Fibroblast of villous mesenchyme (primary cell): ENCODE measurements at regions not wholly inside any gene's neighbourhood (a gene's known extent, or its start where the extent isn't known, plus 50 kb on each side); places are given as distances from the start of the nearest gene placed in this dataset.

Experiments
- DNase-seq: peaks from one replicate; pipeline ENCODE4 v3.0.0-alpha.2; 2010; ENCODE audit warnings: low read depth
- H3K4me3 ChIP-seq: 2 replicates; pipeline ENCODE4 v1.5.1; 2011; ENCODE audit warnings: low read depth, mild to moderate bottlenecking, low read length
- TF ChIP-seq, protein P1 (sequence below): IDR thresholded peaks from 2 replicates; pipeline ENCODE4 v1.5.1; 2012; ENCODE audit warnings: low read depth, mild to moderate bottlenecking, low read length; ENCODE audit not compliant: insufficient read depth

GRCh38 chr10:84991301-84991700 lies 662.9 kb downstream of the CCSER2 start:
- TF ChIP-seq, protein P1, sequence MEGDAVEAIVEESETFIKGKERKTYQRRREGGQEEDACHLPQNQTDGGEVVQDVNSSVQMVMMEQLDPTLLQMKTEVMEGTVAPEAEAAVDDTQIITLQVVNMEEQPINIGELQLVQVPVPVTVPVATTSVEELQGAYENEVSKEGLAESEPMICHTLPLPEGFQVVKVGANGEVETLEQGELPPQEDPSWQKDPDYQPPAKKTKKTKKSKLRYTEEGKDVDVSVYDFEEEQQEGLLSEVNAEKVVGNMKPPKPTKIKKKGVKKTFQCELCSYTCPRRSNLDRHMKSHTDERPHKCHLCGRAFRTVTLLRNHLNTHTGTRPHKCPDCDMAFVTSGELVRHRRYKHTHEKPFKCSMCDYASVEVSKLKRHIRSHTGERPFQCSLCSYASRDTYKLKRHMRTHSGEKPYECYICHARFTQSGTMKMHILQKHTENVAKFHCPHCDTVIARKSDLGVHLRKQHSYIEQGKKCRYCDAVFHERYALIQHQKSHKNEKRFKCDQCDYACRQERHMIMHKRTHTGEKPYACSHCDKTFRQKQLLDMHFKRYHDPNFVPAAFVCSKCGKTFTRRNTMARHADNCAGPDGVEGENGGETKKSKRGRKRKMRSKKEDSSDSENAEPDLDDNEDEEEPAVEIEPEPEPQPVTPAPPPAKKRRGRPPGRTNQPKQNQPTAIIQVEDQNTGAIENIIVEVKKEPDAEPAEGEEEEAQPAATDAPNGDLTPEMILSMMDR: no peak
- no peak overlapping the region for H3K4me3 ChIP-seq
- no peak for DNase-seq

DNA sequence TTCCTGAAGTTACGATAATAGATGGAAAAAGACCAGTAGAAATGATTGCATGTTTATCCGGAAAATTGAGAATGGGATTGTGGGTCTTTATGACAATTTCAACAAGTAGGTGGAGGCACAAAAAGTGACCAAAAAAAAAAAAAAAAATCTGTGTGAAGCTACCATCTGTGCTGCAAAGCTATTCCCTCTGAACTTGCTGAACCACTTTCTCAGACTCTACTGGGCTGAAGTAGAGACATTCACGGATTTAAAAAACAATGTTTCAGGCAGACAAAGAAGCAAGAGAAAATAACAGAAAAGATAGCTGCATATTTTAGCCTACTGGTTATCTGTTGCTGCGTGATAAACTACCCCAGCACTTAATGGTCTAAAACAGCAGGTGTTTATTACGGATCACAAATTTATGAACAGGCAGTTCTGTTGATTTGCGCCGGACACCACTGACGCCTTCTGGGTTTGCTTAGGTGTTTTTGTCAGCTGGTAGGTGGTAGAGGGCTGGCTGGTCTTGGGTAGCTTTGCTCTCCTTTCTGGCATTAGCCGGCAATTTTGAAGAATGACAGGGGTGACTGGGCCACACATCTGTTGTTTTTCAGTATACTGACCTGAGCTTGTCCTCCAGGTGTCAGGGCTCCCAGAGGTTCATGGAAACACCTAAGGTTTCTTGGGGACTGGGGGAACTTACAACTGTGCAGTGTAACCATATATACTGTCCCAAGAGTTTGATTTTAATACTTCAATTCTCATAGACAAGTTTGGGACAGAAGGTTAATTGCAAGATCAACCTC lies 665.1 kb downstream of the CCSER2 start:
- DNase-seq: no peak
- no peak overlapping the region for H3K4me3 ChIP-seq
- TF ChIP-seq, protein P1: no peak

DNA sequence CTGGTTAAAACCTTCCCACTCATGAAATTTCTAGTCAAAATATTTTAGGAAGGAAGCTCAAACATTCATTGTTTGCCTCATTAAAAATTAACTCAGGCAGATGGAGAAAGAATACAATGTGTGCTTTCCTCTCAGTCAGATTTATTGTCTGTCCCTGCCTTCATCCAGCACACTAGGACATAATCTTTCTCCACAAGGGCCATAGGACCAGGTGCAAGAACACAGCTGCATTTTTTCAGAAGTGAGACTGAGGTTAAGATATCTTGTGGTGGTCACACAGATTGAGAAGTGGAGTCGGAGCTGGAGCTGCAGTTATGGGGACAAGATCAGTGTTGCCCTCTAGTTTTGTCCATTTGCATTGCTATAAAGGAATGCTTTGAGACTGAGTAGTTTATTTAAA lies 666.3 kb downstream of the CCSER2 start:
- no peak for DNase-seq
- no peak overlapping the region for H3K4me3 ChIP-seq
- TF ChIP-seq, protein P1: no peak

GRCh38 chr10:84996580-84996979 lies 668.2 kb downstream of the CCSER2 start:
- DNase-seq: no peak
- TF ChIP-seq, protein P1: no peak
- H3K4me3 ChIP-seq: no peak overlapping the region

GRCh38 chr10:84997870-84998269 lies 669.5 kb downstream of the CCSER2 start:
- H3K4me3 ChIP-seq: no peak overlapping the region
- no peak for DNase-seq
- TF ChIP-seq, protein P1: no peak

DNA sequence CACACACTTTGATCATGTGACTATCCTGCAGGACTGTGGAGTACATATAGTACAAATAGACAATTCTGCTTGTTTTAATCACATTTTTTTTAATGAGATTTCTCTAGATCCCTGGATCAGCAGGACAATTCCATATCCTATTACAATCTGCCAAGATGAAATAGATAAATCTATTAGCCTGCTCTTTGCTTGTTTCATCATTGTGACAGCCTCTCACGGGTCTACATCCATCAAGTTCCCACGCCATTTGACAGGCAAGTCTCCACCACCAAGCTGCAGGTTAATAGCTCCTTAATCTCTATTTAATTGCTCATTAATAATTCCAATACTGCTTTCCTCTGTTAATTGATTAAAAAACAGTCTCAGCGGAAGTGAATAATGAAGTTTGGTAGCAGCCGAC lies 671.5 kb downstream of the CCSER2 start:
- DNase-seq: no peak
- TF ChIP-seq, protein P1: no peak
- H3K4me3 ChIP-seq: no peak overlapping the region

DNA sequence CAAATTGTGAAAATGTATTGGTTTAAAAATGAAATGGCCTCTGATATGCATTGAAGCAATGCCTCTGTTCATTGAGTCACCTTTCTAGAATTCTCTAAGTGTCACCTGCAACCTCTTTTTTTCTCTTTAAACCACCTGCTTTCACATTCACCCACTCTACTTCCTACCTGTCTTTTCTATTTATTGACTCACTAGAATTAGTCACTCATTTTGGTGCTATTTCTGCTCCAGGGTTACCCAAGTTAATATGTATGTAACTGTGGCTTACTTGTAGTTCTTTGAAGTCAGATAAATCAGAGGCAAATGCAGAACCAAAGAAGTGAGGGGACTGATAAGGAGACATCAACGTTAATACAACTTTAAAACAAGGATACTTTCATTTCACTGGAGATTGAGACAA lies 674.7 kb downstream of the CCSER2 start:
- H3K4me3 ChIP-seq: no peak overlapping the region
- TF ChIP-seq, protein P1: no peak
- DNase-seq: no peak
